Endothelial cell of umbilical vein (primary cell): ENCODE measurements at regions not wholly inside any gene's neighbourhood (a gene's known extent, or its start where the extent isn't known, plus 50 kb on each side); places are given as distances from the start of the nearest gene placed in this dataset.

Source experiments
- BruUV-seq: library from RNA; stranded (reverse); fragments of 400-500 nt; replicated peaks from 2 replicates; lab custom pipeline; 2021; lab: Mats Ljungman, UMichigan
- CTCF ChIA-PET: fragments of 300-600, 350-600 bp; sonication (Branson Sonifier 250); formaldehyde crosslinking; loops from one replicate; lab custom pipeline; 2021; ENCODE audit warnings: antibody characterized with exemption, inconsistent platforms; lab: Charles Lee
- POLR2A ChIA-PET: fragments of 300-600, 350-600 bp; sonication (Branson Sonifier 250); formaldehyde crosslinking; loops from one replicate; lab custom pipeline; 2021; ENCODE audit warnings: antibody characterized with exemption, inconsistent platforms; lab: Charles Lee
- DNase-seq: peaks from one replicate; pipeline ENCODE4 v3.0.0-alpha.2; 2011; ENCODE audit warnings: low read depth, low spot score
- FAIRE-seq: peaks from 2 replicates; lab custom pipeline; 2011; peaks lifted over from hg19 to GRCh38; lab: Jason Lieb, UNC
- H2AFZ ChIP-seq: 2 replicates; pipeline ENCODE4 v1.6.0; 2012; ENCODE audit warnings: low read depth, low read length, control low read depth, inconsistent platforms
- H3K27ac ChIP-seq: 2 replicates; pipeline ENCODE4 v1.5.1; 2011; ENCODE audit warnings: low read depth, mild to moderate bottlenecking, control low read depth, low read length, moderate library complexity; ENCODE audit not compliant: insufficient read depth
- H3K27me3 ChIP-seq, 2 experiments: 2 replicates each; pipeline versions ENCODE4 v1.6.0 to v1.6.1; 2011; ENCODE audit warnings: low read length in 2 of 2, mixed read lengths in 1 of 2; ENCODE audit not compliant: control insufficient read depth in 2 of 2, insufficient read depth in 2 of 2
- H3K36me3 ChIP-seq, 2 experiments: 2 replicates in 1 of 2; 3 replicates in 1 of 2; pipeline ENCODE4 v1.5.1; 2011; ENCODE audit warnings: low read length in 2 of 2, mild to moderate bottlenecking in 1 of 2, moderate library complexity in 1 of 2; ENCODE audit not compliant: control insufficient read depth in 2 of 2, insufficient read depth in 2 of 2; ENCODE audit errors: extremely low read depth in 1 of 2
- H3K4me1 ChIP-seq: 3 replicates; pipeline ENCODE4 v1.5.1; 2011; ENCODE audit warnings: mild to moderate bottlenecking, low read length; ENCODE audit not compliant: control insufficient read depth, insufficient read depth; ENCODE audit errors: extremely low read depth
- H3K4me2 ChIP-seq: 2 replicates; pipeline ENCODE4 v1.6.1; 2011; ENCODE audit warnings: low read length, control low read depth, mixed read lengths; ENCODE audit not compliant: insufficient read depth
- H3K4me3 ChIP-seq, 3 experiments: fragments of 200-600 bp in 1 of 3; sonication (generic), shearing (Covaris generic) in 1 of 3; replicated peaks in 1 of 3; 2 replicates each; pipeline ENCODE4 v1.5.1; 2011 to 2016; ENCODE audit warnings: control low read depth in 3 of 3, low read length in 3 of 3, mild to moderate bottlenecking in 2 of 3, inconsistent platforms in 1 of 3, low read depth in 1 of 3, moderate library complexity in 1 of 3; ENCODE audit not compliant: insufficient read depth in 1 of 3
- H3K79me2 ChIP-seq: 2 replicates; pipeline ENCODE4 v1.6.0; 2012; ENCODE audit warnings: low read length, inconsistent platforms; ENCODE audit not compliant: control insufficient read depth, insufficient read depth
- H3K9ac ChIP-seq: replicated peaks from 2 replicates; pipeline ENCODE3; 2011; ENCODE audit warnings: low read length, control low read depth; ENCODE audit not compliant: insufficient read depth; ENCODE audit errors: extremely low read depth
- H3K9me1 ChIP-seq: replicated peaks from 3 replicates; pipeline ENCODE4 v1.6.0; 2011; ENCODE audit warnings: mild to moderate bottlenecking, low read length; ENCODE audit not compliant: control insufficient read depth, insufficient read depth; ENCODE audit errors: extremely low read depth
- H3K9me3 ChIP-seq: replicated peaks from 2 replicates; pipeline ENCODE4 v1.5.1; 2012; ENCODE audit warnings: low read length, inconsistent platforms; ENCODE audit not compliant: control insufficient read depth, insufficient read depth
- H4K20me1 ChIP-seq: replicated peaks from 2 replicates; pipeline ENCODE3; 2011; ENCODE audit warnings: mild to moderate bottlenecking, low read length; ENCODE audit not compliant: control insufficient read depth, insufficient read depth; ENCODE audit errors: extremely low read depth
- FOS ChIP-seq: IDR thresholded peaks from 2 replicates; pipeline ENCODE4 v1.6.1; 2011; ENCODE audit warnings: mild to moderate bottlenecking, low read length, moderate library complexity, borderline replicate concordance; ENCODE audit not compliant: insufficient read depth
- JUN ChIP-seq: IDR thresholded peaks from 2 replicates; pipeline ENCODE4 v1.6.1; 2011; ENCODE audit warnings: borderline replicate concordance, low read depth; ENCODE audit not compliant: insufficient read length, insufficient read depth
- MYC ChIP-seq: IDR thresholded peaks from one replicate; pipeline ENCODE4 v1.6.1; 2011; ENCODE audit warnings: mild to moderate bottlenecking, low read depth, low read length
- POLR2AphosphoS5 ChIP-seq: IDR thresholded peaks from 2 replicates; pipeline ENCODE4 v1.6.1; 2012; ENCODE audit warnings: low read depth, mild to moderate bottlenecking, control low read depth, low read length, moderate library complexity; ENCODE audit not compliant: insufficient read depth
- dilution Hi-C: fragments of 300-500 bp; cut with MboI; formaldehyde crosslinking; loops from one replicate; pipeline ENCODE4 v1.15.0; 2019; ENCODE audit warnings: low sequenced_read_pairs; ENCODE audit not compliant: extremely low pct_ligation_motif_present
- intact Hi-C: fragments of 100-400 bp; cut with micrococcal nuclease; formaldehyde crosslinking; loops from one replicate; pipeline ENCODE4 v1.10.0; 2022

- H2AFZ ChIP-seq, result no peak overlapping the region
- H3K4me2 ChIP-seq, result no peak overlapping the region
- no peaks in the 10 kb centered on the region for H3K4me1 ChIP-seq
- TF ChIP-seq MYC (no peak), POLR2AphosphoS5 (no peak)
- no peaks in the 10 kb centered on the region for H3K27me3 ChIP-seq
- no TSS peak for BruUV-seq
- dilution Hi-C loops, result no loop called here
- no peaks in the 10 kb centered on the region for H4K20me1 ChIP-seq
- no peaks in the 10 kb centered on the region for H3K9me3 ChIP-seq
- no peaks in the 10 kb centered on the region for H3K9me1 ChIP-seq
- H3K9ac ChIP-seq, result no peak overlapping the region
- POLR2A ChIA-PET, result no interaction called here
- FAIRE-seq, result no peak
- H3K4me3 ChIP-seq, result no peak overlapping the region
- DNase-seq, result no peak
- no peak overlapping the region for H3K27ac ChIP-seq
- no peaks in the 10 kb centered on the region for H3K79me2 ChIP-seq
- no peaks in the 10 kb centered on the region for H3K36me3 ChIP-seq
- intact Hi-C loops, result no loop called here
- CTCF ChIA-PET, result interaction anchor here (0.8 kb wide), 1 partner anchor 11 kb away, joined by 3 read pairs; no protein-coding TSS in a partner anchor
Observed at GRCh38 chr4:32485956-32486355, 1765.8 kb downstream of the PCDH7 start.

GRCh38 chr4:32488690-32489089 lies 1768.5 kb downstream of the PCDH7 start:
- no peak overlapping the region for H3K4me3 ChIP-seq
- no peak overlapping the region for H3K4me2 ChIP-seq
- no peaks in the 10 kb centered on the region for H4K20me1 ChIP-seq
- H3K27ac ChIP-seq, result no peak overlapping the region
- no peaks in the 10 kb centered on the region for H3K36me3 ChIP-seq
- H3K9me3 ChIP-seq, result no peaks in the 10 kb centered on the region
- H3K79me2 ChIP-seq, result no peaks in the 10 kb centered on the region
- peak; percentile 30 for TF ChIP-seq FOS
- no peak for TF ChIP-seq JUN
- BruUV-seq, result no TSS peak
- dilution Hi-C loops (no loop called here), intact Hi-C loops (no loop called here)
- POLR2A ChIA-PET, result no interaction called here
- DNase-seq, result no peak
- no peaks in the 10 kb centered on the region for H3K4me1 ChIP-seq
- H3K9me1 ChIP-seq, result no peaks in the 10 kb centered on the region
- no peak for FAIRE-seq
- H3K27me3 ChIP-seq, result no peaks in the 10 kb centered on the region
- CTCF ChIA-PET, result no interaction called here
- no peak overlapping the region for H2AFZ ChIP-seq
- no peak overlapping the region for H3K9ac ChIP-seq
